ENCODE measurements at regions not wholly inside any gene's neighbourhood (a gene's known extent, or its start where the extent isn't known, plus 50 kb on each side); places are given as distances from the start of the nearest gene placed in this dataset.

GRCh38 chr4:156391325-156391653 is 437.6 kb upstream of the CTSO start:
- TF ChIP-seq CTCF (IDR thresholded peaks at IDR 0.05) (no peak), POLR2A (IDR thresholded peaks at IDR 0.05) (no peak), EP300 (IDR thresholded peaks at IDR 0.05) (no peak)
